Lung (tissue), 11 donors: ENCODE measurements at regions not wholly inside any gene's neighbourhood (a gene's known extent, or its start where the extent isn't known, plus 50 kb on each side); places are given as distances from the start of the nearest gene placed in this dataset.
"Not testable (repeated sequence)": the region's sequence is repeated elsewhere in the genome, so short reads cannot be mapped to it uniquely, and the experiment has no call there.

Experiments
- ATAC-seq: fragments of 200-7000 bp; cut with Tn5 transposase; one replicate; pipeline ENCODE4 v1.9.1; 2020; ENCODE audit warnings: moderate number of reproducible peaks; ENCODE audit not compliant: insufficient read depth, low FRiP score
- DNase-seq, 3 donors: peaks; one replicate each; pipeline ENCODE4 v3.0.0-alpha.2; 2013 to 2017
- H3K27ac ChIP-seq, 2 donors: one replicate each; pipeline ENCODE4 v1.5.1; 2013; ENCODE audit warnings: mild to moderate bottlenecking in 2 of 2, moderate library complexity in 2 of 2, control low read depth in 1 of 2, inconsistent platforms in 1 of 2, low read depth in 1 of 2, low read length in 1 of 2
- H3K27me3 ChIP-seq, 3 donors: one replicate each; pipeline ENCODE4 v1.5.1; 2013; ENCODE audit warnings: low read length in 2 of 3; ENCODE audit not compliant: control insufficient read depth in 3 of 3, insufficient read depth in 3 of 3
- H3K36me3 ChIP-seq, 4 donors: one replicate each; pipeline ENCODE4 v1.5.1; 2013; ENCODE audit warnings: low read length in 4 of 4, mild to moderate bottlenecking in 1 of 4, moderate library complexity in 1 of 4; ENCODE audit not compliant: control insufficient read depth in 4 of 4, insufficient read depth in 4 of 4
- H3K4me1 ChIP-seq, 5 donors: one replicate each; pipeline ENCODE4 v1.5.1; 2013; ENCODE audit warnings: low read length in 5 of 5, mild to moderate bottlenecking in 2 of 5, moderate library complexity in 1 of 5; ENCODE audit not compliant: control insufficient read depth in 5 of 5, insufficient read depth in 5 of 5
- H3K4me3 ChIP-seq: one replicate; pipeline ENCODE4 v1.5.1; 2013; ENCODE audit warnings: mild to moderate bottlenecking, control low read depth, moderate library complexity
- H3K9ac ChIP-seq, 2 donors: one replicate each; pipeline ENCODE4 v1.5.1; 2013; ENCODE audit warnings: low read length in 2 of 2, control low read depth in 1 of 2; ENCODE audit not compliant: insufficient read depth in 1 of 2
- H3K9me3 ChIP-seq, 4 donors: one replicate each; pipeline ENCODE4 v1.5.1; 2013; ENCODE audit warnings: low read length in 3 of 4, mild to moderate bottlenecking in 1 of 4, moderate library complexity in 1 of 4; ENCODE audit not compliant: control insufficient read depth in 4 of 4, insufficient read depth in 3 of 4
- CTCF ChIP-seq: IDR thresholded peaks from 2 replicates; pipeline ENCODE4 v1.5.1; 2012; ENCODE audit warnings: mild to moderate bottlenecking; ENCODE audit errors: control extremely low read depth, extremely low read depth
- WGBS, 2 donors: extraction: QIAGEN DNeasy Blood & Tissue Kit; methylation state at CpG; one replicate each; pipeline ENCODE4 v1.1.7; 2013; 5-methylcytosine and 5-hydroxymethylcytosine counted together
- donor health status: control.
- donor health status: control.
- donor health status: Bipolar disorder and iron deficiency.
- donor health status: healthy.
- donor health status: DM: yes; HTN: yes; CAD: no.

GRCh38 chr15:20144333-20145036 lies 397.1 kb downstream of the GOLGA6L6 start:
- not testable (repeated sequence) for H3K27ac ChIP-seq, ATAC-seq, H3K9me3 ChIP-seq, H3K27me3 ChIP-seq, H3K4me3 ChIP-seq, H3K4me1 ChIP-seq, H3K36me3 ChIP-seq, DNase-seq, H3K9ac ChIP-seq
- WGBS, 2 donors: 92 to 94% methylated on average over 6 to 11 of the region's 14 CpGs

GRCh38 chr15:20142906-20143305 lies 398.7 kb downstream of the GOLGA6L6 start:
- not testable (repeated sequence) for ATAC-seq, DNase-seq
- WGBS, 2 donors: 67 to 73% methylated on average over 1 to 2 of the region's 3 CpGs

GRCh38 chr15:20142410-20142809 lies 399.2 kb downstream of the GOLGA6L6 start:
- H3K9me3 ChIP-seq, DNase-seq, ATAC-seq, H3K9ac ChIP-seq, H3K27me3 ChIP-seq, H3K4me3 ChIP-seq, H3K27ac ChIP-seq, H3K4me1 ChIP-seq, H3K36me3 ChIP-seq: not testable (repeated sequence)
- WGBS, 2 donors: 48 to 75% methylated on average over 1 of the region's 1 CpG

More at GRCh38 chr15:20142906-20143305, 398.7 kb downstream of the GOLGA6L6 start:
- H3K27me3 ChIP-seq, H3K4me1 ChIP-seq, H3K9me3 ChIP-seq, H3K27ac ChIP-seq, H3K36me3 ChIP-seq, H3K4me3 ChIP-seq, H3K9ac ChIP-seq: not testable (repeated sequence)

- not testable (repeated sequence) for H3K9me3 ChIP-seq, H3K36me3 ChIP-seq, H3K4me3 ChIP-seq, H3K9ac ChIP-seq, H3K27me3 ChIP-seq, H3K4me1 ChIP-seq, DNase-seq, H3K27ac ChIP-seq, ATAC-seq
- 59 to 75% methylated on average over 2 to 3 of the region's 4 CpGs for WGBS, 2 donors
These were observed 416.9 kb downstream of the GOLGA6L6 start for GRCh38 chr15:20124668-20125067.

GRCh38 chr15:20106026-20106425 lies 435.6 kb downstream of the GOLGA6L6 start:
- no peak for ATAC-seq

GRCh38 chr15:20105011-20105990 lies 436.3 kb downstream of the GOLGA6L6 start:
- not testable (repeated sequence) for DNase-seq, ATAC-seq

More at GRCh38 chr15:20106026-20106425, 435.6 kb downstream of the GOLGA6L6 start:
- no peaks in the 10 kb centered on the region for H3K4me1 ChIP-seq
- H3K4me3 ChIP-seq: no peak overlapping the region
- no peaks in the 10 kb centered on the region for H3K27me3 ChIP-seq
- no peaks in the 10 kb centered on the region for H3K36me3 ChIP-seq
- H3K9me3 ChIP-seq: no peaks in the 10 kb centered on the region
- no peak overlapping the region for H3K27ac ChIP-seq
- no peak for TF ChIP-seq CTCF
- DNase-seq: no peak
- H3K9ac ChIP-seq: no peak overlapping the region
- WGBS, 2 donors: 67 to 68% methylated on average over 2 of the region's 2 CpGs

GRCh38 chr15:20104551-20104950 lies 437.0 kb downstream of the GOLGA6L6 start:
- not testable (repeated sequence) for DNase-seq, H3K4me3 ChIP-seq, H3K9me3 ChIP-seq, H3K4me1 ChIP-seq, H3K27ac ChIP-seq, H3K36me3 ChIP-seq, H3K9ac ChIP-seq, H3K27me3 ChIP-seq, ATAC-seq
- WGBS, 2 donors: 83 to 85% methylated on average over 4 to 5 of the region's 6 CpGs

More at GRCh38 chr15:20105011-20105990, 436.3 kb downstream of the GOLGA6L6 start:
- H3K27ac ChIP-seq, H3K9ac ChIP-seq, H3K27me3 ChIP-seq, H3K4me1 ChIP-seq, H3K9me3 ChIP-seq, H3K36me3 ChIP-seq, H3K4me3 ChIP-seq: not testable (repeated sequence)
- 89 to 92% methylated on average over 2 of the region's 3 CpGs for WGBS, 2 donors
